ENCODE measurements at regions not wholly inside any gene's neighbourhood (a gene's known extent, or its start where the extent isn't known, plus 50 kb on each side); places are given as distances from the start of the nearest gene placed in this dataset.

DNA sequence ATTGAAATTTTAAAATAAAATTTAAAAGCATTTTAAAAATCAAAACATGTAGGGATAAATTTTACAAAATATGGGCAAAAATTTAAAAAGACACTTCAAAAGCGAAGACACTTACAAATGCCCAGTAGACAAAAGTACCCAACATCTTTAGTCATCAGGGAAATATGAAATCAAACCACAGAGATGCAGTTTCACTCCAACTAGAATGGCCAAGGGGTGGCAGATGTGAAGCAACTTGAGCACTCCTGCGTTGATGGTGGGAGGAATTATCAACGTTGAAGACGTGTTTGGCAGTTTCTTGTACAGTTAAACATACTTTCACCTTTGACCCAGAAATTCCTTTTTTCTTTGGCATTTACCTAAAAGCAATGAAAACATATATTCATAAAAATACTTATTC is 518.0 kb upstream of the SGCG start:
- no peak for TF ChIP-seq POLR2AphosphoS5 (IDR thresholded peaks at IDR 0.05; ENCODE audit: low read depth, low read length)
- TF ChIP-seq TAF1 (IDR thresholded peaks at IDR 0.05; ENCODE audit: borderline replicate concordance, insufficient read depth, low read length) = no peak
- TF ChIP-seq REST (IDR thresholded peaks at IDR 0.05; ENCODE audit: insufficient read depth in 1 of 2, low read depth in 2 of 2, low read length in 2 of 2) = no peak
- TF ChIP-seq SIN3A (IDR thresholded peaks at IDR 0.05; ENCODE audit: borderline replicate concordance, insufficient read depth, low read length) = no peak
